ENCODE measurements at regions not wholly inside any gene's neighbourhood (a gene's known extent, or its start where the extent isn't known, plus 50 kb on each side); places are given as distances from the start of the nearest gene placed in this dataset.

GRCh38 chrX:76076124-76076523 lies 96.7 kb upstream of the PBDC1 start:
- TF ChIP-seq CTCF (IDR thresholded peaks at IDR 0.05; ENCODE audit: unreplicated experiment in 3 of 3): no peak
- H3K36me3 Mint-ChIP-seq (ENCODE audit: low read depth): no peaks in the 10 kb centered on the region
- no peaks in the 10 kb centered on the region for H3K27me3 Mint-ChIP-seq (ENCODE audit: low read depth)
- H3K27ac Mint-ChIP-seq: no peak overlapping the region
- H3K4me3 Mint-ChIP-seq: no peak overlapping the region
- H3K4me1 Mint-ChIP-seq: no peaks in the 10 kb centered on the region
- peaks cover 22% of the 10 kb centered on the region for H3K9me3 Mint-ChIP-seq

GRCh38 chrX:76109654-76110053 lies 63.2 kb upstream of the PBDC1 start:
- Mint-ChIP-seq H3K36me3 (ENCODE audit: low read depth) (no peaks in the 10 kb centered on the region), H3K27me3 (ENCODE audit: low read depth) (no peaks in the 10 kb centered on the region), H3K4me3 (no peak overlapping the region), H3K4me1 (no peaks in the 10 kb centered on the region), H3K9me3 (peaks cover 6% of the 10 kb centered on the region), H3K27ac (no peak overlapping the region)
- peak in 1 of 3 experiments; percentile 14 for TF ChIP-seq CTCF (IDR thresholded peaks at IDR 0.05; ENCODE audit: unreplicated experiment in 3 of 3)
